Uterus (tissue), 2 donors: ENCODE measurements at regions not wholly inside any gene's neighbourhood (a gene's known extent, or its start where the extent isn't known, plus 50 kb on each side); places are given as distances from the start of the nearest gene placed in this dataset.

Source experiments
- CTCF ChIP-seq, 4 experiments: fragments of 200-600 bp in 2 of 4; fragments of 450-650 bp in 2 of 4; sonication (generic) in 2 of 4; IDR thresholded peaks; one replicate each; pipeline ENCODE4 v1.5.1; 2016 to 2019; ENCODE audit warnings: antibody characterized with exemption in 4 of 4, mild to moderate bottlenecking in 2 of 4, moderate library complexity in 1 of 4
- POLR2A ChIP-seq, 2 donors: fragments of 450-650 bp; IDR thresholded peaks; one replicate each; pipeline ENCODE4 v1.6.1; 2016; ENCODE audit warnings: antibody characterized with exemption in 2 of 2, mild to moderate bottlenecking in 1 of 2, moderate library complexity in 1 of 2

DNA sequence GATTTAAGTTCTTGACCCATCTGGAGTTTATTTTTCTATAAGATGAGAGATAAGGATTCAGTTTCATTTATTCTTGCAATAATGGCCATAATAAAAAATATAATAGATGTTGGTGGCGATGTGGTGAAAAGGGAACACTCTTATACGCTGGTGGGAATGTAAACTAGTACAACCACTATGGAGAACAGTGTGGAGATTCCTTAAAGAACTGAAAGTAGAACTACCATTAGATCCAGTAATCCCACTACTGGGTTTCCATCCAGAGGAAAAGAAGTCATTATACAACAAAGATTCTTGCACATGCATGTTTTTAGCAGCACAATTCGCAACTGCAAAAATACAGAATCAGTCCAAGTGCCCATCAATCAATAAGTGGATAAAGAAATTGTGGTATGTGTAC, 1040.5 kb upstream of the GYPC start:
- TF ChIP-seq CTCF (IDR thresholded peaks at IDR 0.05) (no peak), POLR2A (IDR thresholded peaks at IDR 0.05) (no peak)
